ENCODE measurements at regions not wholly inside any gene's neighbourhood (a gene's known extent, or its start where the extent isn't known, plus 50 kb on each side); places are given as distances from the start of the nearest gene placed in this dataset.

- DNase-seq (ENCODE audit: extremely low read depth, low read depth, low spot score): no peak
These were observed 56.6 kb upstream of the SCOC start for GRCh38 chr4:140316799-140317198.

- no peak for DNase-seq (ENCODE audit: extremely low read depth, low read depth, low spot score)
These were observed 57.5 kb upstream of the SCOC start for GRCh38 chr4:140315970-140316369.

GRCh38 chr4:140315438-140315837 is 58.0 kb upstream of the SCOC start:
- no peak for DNase-seq (ENCODE audit: extremely low read depth, low read depth, low spot score)

- DNase-seq (ENCODE audit: extremely low read depth, low read depth, low spot score): no peak
These were observed 58.4 kb upstream of the SCOC start for GRCh38 chr4:140315019-140315418.

- DNase-seq (ENCODE audit: extremely low read depth, low read depth, low spot score): no peak
These were observed 61.3 kb upstream of the SCOC start for GRCh38 chr4:140312100-140312499.

GRCh38 chr4:140311257-140311835 is 62.1 kb upstream of the SCOC start:
- no peak for DNase-seq (ENCODE audit: extremely low read depth, low read depth, low spot score)

- no peak for DNase-seq (ENCODE audit: extremely low read depth, low read depth, low spot score)
These were observed 64.1 kb upstream of the SCOC start for GRCh38 chr4:140309124-140309870.

- no peak for DNase-seq (ENCODE audit: extremely low read depth, low read depth, low spot score)
These were observed 64.9 kb upstream of the SCOC start for GRCh38 chr4:140308366-140309123.

GRCh38 chr4:140305053-140305452 is 68.4 kb upstream of the SCOC start:
- no peak for DNase-seq (ENCODE audit: extremely low read depth, low read depth, low spot score)

GRCh38 chr4:140304346-140304745 is 69.1 kb upstream of the SCOC start:
- DNase-seq (ENCODE audit: extremely low read depth, low read depth, low spot score): no peak

GRCh38 chr4:140302151-140302859 is 71.1 kb upstream of the SCOC start:
- no peak for DNase-seq (ENCODE audit: extremely low read depth, low read depth, low spot score)

GRCh38 chr4:140300271-140300970 is 73.0 kb upstream of the SCOC start:
- no peak for DNase-seq (ENCODE audit: extremely low read depth, low read depth, low spot score)

- no peak for DNase-seq (ENCODE audit: extremely low read depth, low read depth, low spot score)
These were observed 75.4 kb upstream of the SCOC start for GRCh38 chr4:140298001-140298400.

GRCh38 chr4:140297221-140297570 is 76.2 kb upstream of the SCOC start:
- DNase-seq (ENCODE audit: extremely low read depth, low read depth, low spot score): no peak

GRCh38 chr4:140296335-140297220 is 76.9 kb upstream of the SCOC start:
- peak; percentile 22 for DNase-seq (ENCODE audit: extremely low read depth, low read depth, low spot score)

GRCh38 chr4:140293979-140294378 is 79.5 kb upstream of the SCOC start:
- DNase-seq (ENCODE audit: extremely low read depth, low read depth, low spot score): no peak

GRCh38 chr4:140291259-140291658 is 82.2 kb upstream of the SCOC start:
- no peak for DNase-seq (ENCODE audit: extremely low read depth, low read depth, low spot score)

GRCh38 chr4:140289486-140289885 is 84.0 kb upstream of the SCOC start:
- DNase-seq (ENCODE audit: extremely low read depth, low read depth, low spot score): no peak

- no peak for DNase-seq (ENCODE audit: extremely low read depth, low read depth, low spot score)
These were observed 87.0 kb upstream of the SCOC start for GRCh38 chr4:140286456-140286855.

GRCh38 chr4:140284456-140284855 is 89.0 kb upstream of the SCOC start:
- DNase-seq (ENCODE audit: extremely low read depth, low read depth, low spot score): no peak
